ENCODE measurements at regions not wholly inside any gene's neighbourhood (a gene's known extent, or its start where the extent isn't known, plus 50 kb on each side); places are given as distances from the start of the nearest gene placed in this dataset.

DNA sequence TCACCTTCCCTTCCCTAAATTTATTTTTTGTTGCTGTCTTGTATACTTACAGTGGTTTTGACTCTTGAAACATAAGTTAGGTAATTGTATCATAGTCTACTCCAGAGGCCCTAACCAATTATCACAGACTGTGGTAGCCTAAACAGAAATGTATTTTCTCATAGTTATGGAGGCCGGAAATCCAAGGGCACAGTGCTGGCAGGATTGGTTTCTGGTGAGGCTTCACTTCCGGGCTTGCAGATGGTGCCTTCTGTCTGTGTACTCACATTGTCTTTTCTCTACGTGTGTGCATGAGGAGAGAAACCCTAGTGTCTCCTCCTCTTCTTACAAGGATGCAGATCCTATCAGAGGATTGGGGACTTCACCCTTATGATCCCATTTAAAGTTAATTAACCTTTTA, 290.2 kb upstream of the KCNMB2 start:
- POLR2A ChIA-PET: no interaction called here
- Mint-ChIP-seq H3K4me3 (no peak overlapping the region), H3K36me3 (ENCODE audit: low read depth) (no peaks in the 10 kb centered on the region), H3K27me3 (no peaks in the 10 kb centered on the region), H3K27ac (no peak overlapping the region), H3K9me3 (no peaks in the 10 kb centered on the region), H3K4me1 (no peaks in the 10 kb centered on the region)
- CTCF ChIA-PET: no interaction called here
- no peak for DNase-seq

DNA sequence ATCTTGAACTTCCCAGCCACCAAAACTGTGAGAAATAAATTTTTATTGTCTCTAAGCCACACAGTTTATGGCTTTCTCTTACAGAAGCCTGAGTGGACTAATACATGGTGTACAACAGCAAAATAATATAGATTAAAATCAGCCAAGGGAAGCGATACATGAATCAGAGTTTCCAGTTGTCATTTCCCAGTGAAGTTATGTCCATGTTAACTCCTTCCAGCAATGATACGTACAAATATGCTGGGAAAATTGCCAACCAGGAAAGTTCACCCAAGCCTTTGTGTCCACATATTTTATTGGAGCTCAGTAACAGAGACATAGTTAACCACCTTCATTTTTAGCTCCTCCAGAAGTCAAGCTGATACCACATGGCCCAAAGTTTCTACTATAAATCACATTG, 280.9 kb upstream of the KCNMB2 start:
- Mint-ChIP-seq H3K36me3 (ENCODE audit: low read depth) (no peaks in the 10 kb centered on the region), H3K27me3 (no peaks in the 10 kb centered on the region), H3K4me3 (no peak overlapping the region), H3K4me1 (no peaks in the 10 kb centered on the region), H3K27ac (no peak overlapping the region), H3K9me3 (no peaks in the 10 kb centered on the region)
- ChIA-PET CTCF (no interaction called here), POLR2A (no interaction called here)
- DNase-seq: no peak

DNA sequence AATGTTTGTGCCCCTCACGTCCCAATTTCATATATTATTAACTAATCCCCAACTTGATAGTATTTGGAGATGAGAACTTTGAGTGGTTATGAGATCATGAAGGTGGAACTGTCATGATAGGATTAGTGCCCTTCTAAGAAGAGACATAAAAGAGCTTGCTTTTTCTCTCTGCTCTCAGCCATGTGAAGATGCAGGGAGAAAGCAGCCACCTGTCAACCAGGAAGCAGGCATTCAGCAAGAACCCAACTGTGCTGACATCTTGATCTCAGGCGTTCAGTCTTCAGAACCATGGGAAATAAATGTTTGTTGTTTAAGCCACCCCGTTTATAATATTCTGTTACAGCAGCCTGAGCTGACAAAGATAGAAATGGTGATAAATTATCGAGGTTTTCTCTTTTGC, 278.7 kb upstream of the KCNMB2 start:
- no peaks in the 10 kb centered on the region for H3K36me3 Mint-ChIP-seq (ENCODE audit: low read depth)
- no peaks in the 10 kb centered on the region for H3K9me3 Mint-ChIP-seq
- CTCF ChIA-PET: no interaction called here
- POLR2A ChIA-PET: no interaction called here
- no peaks in the 10 kb centered on the region for H3K4me1 Mint-ChIP-seq
- DNase-seq: no peak
- H3K27ac Mint-ChIP-seq: no peak overlapping the region
- H3K27me3 Mint-ChIP-seq: no peaks in the 10 kb centered on the region
- H3K4me3 Mint-ChIP-seq: no peak overlapping the region

DNA sequence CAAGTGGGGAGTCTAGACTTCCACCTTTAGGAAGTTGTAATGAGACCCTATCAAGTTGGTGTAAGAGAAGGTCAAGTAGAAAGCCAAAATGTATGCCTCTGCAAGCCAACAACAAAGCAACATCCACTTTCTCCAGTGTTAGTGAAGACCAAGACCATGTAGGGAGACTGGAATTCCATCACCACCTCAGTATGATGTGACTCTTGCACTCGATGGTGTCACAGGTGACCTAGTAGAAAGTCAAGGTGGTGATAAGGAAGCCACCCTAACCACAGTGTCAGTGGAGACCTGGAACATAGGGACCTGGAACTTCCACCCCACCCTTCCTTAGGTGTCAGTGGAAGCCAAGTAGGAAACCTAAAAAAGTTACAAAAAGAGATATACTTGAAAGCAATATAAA, 278.1 kb upstream of the KCNMB2 start:
- Mint-ChIP-seq H3K4me1 (no peaks in the 10 kb centered on the region), H3K36me3 (ENCODE audit: low read depth) (no peaks in the 10 kb centered on the region), H3K4me3 (no peak overlapping the region), H3K27ac (no peak overlapping the region), H3K9me3 (no peaks in the 10 kb centered on the region), H3K27me3 (no peaks in the 10 kb centered on the region)
- ChIA-PET CTCF (no interaction called here), POLR2A (no interaction called here)
- no peak for DNase-seq

DNA sequence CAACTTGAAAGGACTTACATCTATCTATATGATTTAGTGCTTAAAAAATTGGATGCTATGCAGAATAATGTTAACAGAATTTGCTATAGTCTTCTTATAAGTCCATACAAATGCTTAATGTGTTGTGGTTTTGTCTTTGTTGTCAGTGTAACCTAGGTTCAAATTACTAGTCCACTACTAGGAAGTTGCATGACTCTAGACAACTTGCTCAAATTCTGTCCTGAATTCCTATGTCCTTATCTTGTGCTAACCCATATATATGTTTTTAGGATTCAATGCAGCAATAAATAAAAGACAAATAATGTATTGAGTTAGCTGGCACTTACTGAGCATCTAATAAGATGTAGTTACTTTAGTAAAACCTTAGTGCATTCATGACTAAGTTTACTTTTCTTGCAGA, 276.5 kb upstream of the KCNMB2 start:
- Mint-ChIP-seq H3K36me3 (ENCODE audit: low read depth) (no peaks in the 10 kb centered on the region), H3K27ac (no peak overlapping the region), H3K27me3 (no peaks in the 10 kb centered on the region), H3K4me3 (no peak overlapping the region), H3K4me1 (no peaks in the 10 kb centered on the region), H3K9me3 (no peaks in the 10 kb centered on the region)
- CTCF ChIA-PET: no interaction called here
- POLR2A ChIA-PET: no interaction called here
- no peak for DNase-seq

DNA sequence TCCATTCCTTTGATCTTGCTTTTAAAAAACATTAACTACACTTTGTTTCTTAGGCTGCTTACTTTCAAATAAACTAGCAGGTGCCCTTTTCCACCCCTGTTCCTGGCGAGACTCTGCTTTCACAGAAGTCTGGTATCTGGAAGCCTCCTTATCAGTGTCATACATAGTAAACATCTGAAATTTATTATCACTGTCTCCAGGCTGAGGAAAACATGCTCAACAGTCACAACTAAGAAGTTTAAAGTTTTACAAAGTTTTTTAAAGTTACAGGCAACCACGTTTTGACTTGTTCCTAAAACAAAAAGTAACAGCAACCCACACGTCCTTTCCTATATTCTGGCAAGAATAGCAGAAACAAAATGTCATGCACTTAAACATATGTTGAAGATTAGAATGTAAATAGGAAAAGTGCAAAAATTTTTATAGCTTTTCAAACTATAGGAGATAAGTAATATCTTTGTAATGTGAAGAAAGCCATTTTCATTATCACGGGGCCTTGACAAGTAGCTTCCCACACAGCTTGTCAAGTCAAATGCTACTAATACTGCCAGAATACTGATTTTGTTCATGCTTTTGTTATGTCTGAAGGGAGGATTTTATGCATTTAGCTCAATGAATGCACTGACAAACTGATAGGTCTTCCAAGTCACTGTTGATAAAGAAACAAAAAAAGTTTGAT, 275.2 kb upstream of the KCNMB2 start:
- POLR2A ChIA-PET: no interaction called here
- Mint-ChIP-seq H3K27ac (no peak overlapping the region), H3K4me1 (no peaks in the 10 kb centered on the region), H3K27me3 (no peaks in the 10 kb centered on the region), H3K9me3 (no peaks in the 10 kb centered on the region), H3K36me3 (ENCODE audit: low read depth) (no peaks in the 10 kb centered on the region), H3K4me3 (no peak overlapping the region)
- DNase-seq: no peak
- CTCF ChIA-PET: no interaction called here

DNA sequence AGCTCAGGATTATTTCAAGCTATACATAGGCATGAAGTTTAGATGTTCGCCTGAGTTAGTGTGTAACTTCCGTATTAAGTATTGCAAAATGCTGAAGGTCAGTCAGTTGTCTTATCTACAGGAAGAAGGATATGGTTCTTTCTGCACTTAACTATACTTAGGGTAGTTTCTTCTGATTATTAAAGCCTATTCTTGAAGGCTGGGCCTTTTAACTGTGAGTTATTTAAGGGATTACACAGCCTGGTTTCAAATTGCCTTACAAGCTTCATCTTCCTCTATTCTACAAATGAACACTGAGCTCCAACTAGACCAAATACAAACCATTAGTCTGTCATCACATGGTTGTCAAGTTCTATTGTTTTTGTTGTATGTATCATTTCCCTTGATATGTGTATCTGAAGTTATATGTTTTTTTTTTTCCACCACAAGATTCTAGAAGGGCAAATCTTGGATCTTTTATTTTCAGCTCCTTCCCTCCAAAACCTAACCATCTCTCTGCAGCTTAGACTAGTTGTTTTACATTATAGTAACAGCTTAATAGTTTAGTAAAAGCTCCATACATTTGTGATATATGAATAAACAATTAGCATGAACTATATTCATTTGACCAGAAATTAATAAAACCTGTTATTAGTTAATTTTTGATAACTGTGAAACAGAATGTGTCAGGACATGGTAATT, 272.9 kb upstream of the KCNMB2 start:
- Mint-ChIP-seq H3K4me3 (no peak overlapping the region), H3K27me3 (no peaks in the 10 kb centered on the region), H3K9me3 (no peaks in the 10 kb centered on the region), H3K36me3 (ENCODE audit: low read depth) (no peaks in the 10 kb centered on the region), H3K4me1 (no peaks in the 10 kb centered on the region), H3K27ac (no peak overlapping the region)
- no peak for DNase-seq
- ChIA-PET CTCF (no interaction called here), POLR2A (no interaction called here)

DNA sequence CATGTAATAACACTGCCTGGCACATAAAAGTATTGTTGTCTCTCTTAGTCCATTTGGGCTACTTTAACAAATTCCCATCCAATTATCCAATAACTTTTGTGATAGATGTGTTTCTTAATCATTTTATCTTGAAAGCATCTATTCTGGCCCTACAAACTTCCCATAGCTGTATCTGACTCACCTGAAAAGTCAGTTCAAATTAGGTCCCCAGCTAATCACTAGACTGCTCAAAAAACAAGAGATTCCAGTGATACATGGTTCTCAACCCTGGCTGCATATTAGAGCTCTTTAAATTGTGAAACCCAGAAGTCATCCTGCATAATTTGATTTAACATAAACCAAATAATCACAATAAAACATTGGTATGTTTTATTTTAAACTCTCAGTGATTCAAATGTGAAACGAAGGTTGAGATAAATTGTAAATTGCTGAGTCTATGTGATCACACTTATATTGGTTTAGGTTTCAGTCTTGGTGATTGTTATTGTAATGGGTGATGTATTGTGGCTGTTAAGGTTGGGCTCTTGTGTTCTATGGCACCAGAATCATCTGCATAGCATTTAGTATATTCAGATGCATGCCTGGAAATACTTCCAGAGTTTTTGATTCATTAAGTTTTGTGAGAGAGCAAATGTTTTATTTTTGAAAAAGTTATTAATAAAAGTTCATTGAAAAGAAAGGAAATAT, 268.9 kb upstream of the KCNMB2 start:
- H3K9me3 Mint-ChIP-seq: no peaks in the 10 kb centered on the region
- no peak overlapping the region for H3K27ac Mint-ChIP-seq
- CTCF ChIA-PET: no interaction called here
- H3K36me3 Mint-ChIP-seq (ENCODE audit: low read depth): no peaks in the 10 kb centered on the region
- no peak overlapping the region for H3K4me3 Mint-ChIP-seq
- POLR2A ChIA-PET: no interaction called here
- H3K4me1 Mint-ChIP-seq: no peaks in the 10 kb centered on the region
- no peaks in the 10 kb centered on the region for H3K27me3 Mint-ChIP-seq
- no peak for DNase-seq

DNA sequence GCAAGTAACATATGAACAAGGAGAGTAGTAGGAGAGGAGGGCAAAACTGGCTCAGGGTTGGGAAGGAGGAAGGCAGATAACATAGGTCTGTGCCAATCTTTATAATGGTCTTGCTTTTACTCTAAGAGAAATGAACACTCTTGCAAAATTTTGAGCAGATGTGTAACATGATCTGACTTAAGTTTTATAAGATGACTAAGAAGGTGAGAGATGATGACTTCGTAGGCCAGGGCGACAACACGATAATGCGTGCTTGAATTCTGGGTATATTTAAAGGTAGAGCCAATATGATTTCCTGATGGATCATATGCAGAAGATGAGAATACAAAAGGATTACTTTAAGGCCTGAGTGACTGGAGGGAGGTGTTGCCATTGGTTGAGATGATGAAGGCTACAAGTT, 265.4 kb upstream of the KCNMB2 start:
- Mint-ChIP-seq H3K27ac (no peak overlapping the region), H3K9me3 (no peaks in the 10 kb centered on the region), H3K4me1 (no peaks in the 10 kb centered on the region), H3K36me3 (ENCODE audit: low read depth) (no peaks in the 10 kb centered on the region), H3K27me3 (no peaks in the 10 kb centered on the region), H3K4me3 (no peak overlapping the region)
- ChIA-PET POLR2A (no interaction called here), CTCF (no interaction called here)
- DNase-seq: no peak

DNA sequence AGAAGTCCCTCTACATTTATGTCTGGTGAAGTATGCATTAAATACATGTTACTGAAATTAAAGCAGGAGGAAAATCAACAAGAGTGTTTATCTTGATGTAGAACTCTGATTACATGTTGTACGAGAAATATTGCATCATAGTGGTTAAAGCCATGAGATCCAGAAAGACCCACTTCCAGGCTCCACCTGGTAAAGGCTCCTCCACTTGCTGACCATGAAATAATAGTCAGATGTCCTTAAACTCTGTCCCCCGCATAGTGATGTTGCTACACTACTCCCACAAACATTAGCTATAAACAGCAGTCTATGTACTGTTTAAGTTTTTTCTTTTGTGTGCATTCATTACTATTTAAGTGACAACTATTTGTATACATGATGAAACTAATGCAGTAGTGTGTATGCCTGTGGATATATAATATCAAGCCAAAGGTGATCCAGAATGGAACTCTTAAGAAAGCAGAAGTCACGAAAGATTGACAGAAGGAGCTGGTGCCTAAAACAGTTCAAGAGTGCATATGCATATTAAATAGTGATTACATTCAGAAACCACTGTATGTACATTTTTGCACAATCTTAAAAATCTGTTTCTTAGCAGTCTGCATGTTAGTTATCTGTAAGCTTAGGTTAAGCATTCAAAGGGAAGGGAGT, 264.4 kb upstream of the KCNMB2 start:
- CTCF ChIA-PET: no interaction called here
- H3K4me3 Mint-ChIP-seq: no peak overlapping the region
- no peak for DNase-seq
- H3K9me3 Mint-ChIP-seq: no peaks in the 10 kb centered on the region
- POLR2A ChIA-PET: no interaction called here
- H3K27ac Mint-ChIP-seq: no peak overlapping the region
- no peaks in the 10 kb centered on the region for H3K4me1 Mint-ChIP-seq
- no peaks in the 10 kb centered on the region for H3K27me3 Mint-ChIP-seq
- no peaks in the 10 kb centered on the region for H3K36me3 Mint-ChIP-seq (ENCODE audit: low read depth)

DNA sequence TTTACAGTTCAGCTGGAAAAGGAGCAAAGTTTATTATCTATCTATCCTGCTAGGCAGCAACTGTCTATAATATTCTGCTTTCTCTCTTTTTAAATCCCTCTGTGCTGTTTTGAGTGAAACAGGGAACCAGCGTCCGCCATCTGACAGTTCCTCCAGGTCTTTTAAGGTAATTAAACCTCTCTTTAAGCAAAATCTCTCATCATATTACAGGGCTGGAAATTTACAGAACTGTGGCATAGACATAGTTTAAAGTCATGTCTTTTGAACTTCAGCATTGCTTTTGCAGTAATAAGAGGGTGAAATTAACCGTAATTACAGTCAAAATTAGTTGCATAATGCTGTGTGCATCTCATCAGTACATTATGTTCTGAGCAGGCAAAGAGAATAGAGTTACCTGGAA, 263.4 kb upstream of the KCNMB2 start:
- Mint-ChIP-seq H3K9me3 (peaks cover under 1% of the 10 kb centered on the region), H3K36me3 (ENCODE audit: low read depth) (no peaks in the 10 kb centered on the region), H3K4me3 (no peak overlapping the region), H3K27me3 (no peaks in the 10 kb centered on the region), H3K4me1 (no peaks in the 10 kb centered on the region), H3K27ac (no peak overlapping the region)
- DNase-seq: no peak
- CTCF ChIA-PET: no interaction called here
- POLR2A ChIA-PET: no interaction called here

DNA sequence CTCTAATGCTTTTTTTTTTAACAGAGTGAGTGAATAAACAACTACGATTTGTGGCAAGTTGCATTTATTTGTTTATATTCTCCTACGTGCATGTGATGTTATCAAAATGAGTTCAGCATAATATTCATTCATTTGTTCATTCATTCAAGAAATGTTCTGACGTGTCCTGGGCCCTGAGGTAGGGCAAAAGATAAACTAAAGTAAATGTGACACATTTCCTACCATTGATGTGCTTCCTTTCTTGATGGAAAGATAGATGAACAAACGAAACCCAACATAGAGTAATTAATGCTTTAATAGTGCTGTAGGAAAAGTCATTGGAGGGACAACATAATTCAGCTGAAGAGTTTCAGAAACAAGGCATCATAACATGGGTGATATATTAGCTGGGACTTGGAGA, 261.5 kb upstream of the KCNMB2 start:
- Mint-ChIP-seq H3K9me3 (peaks cover 11% of the 10 kb centered on the region), H3K4me1 (no peaks in the 10 kb centered on the region), H3K4me3 (no peak overlapping the region), H3K27ac (no peak overlapping the region), H3K36me3 (ENCODE audit: low read depth) (no peaks in the 10 kb centered on the region), H3K27me3 (no peaks in the 10 kb centered on the region)
- CTCF ChIA-PET: no interaction called here
- POLR2A ChIA-PET: no interaction called here
- no peak for DNase-seq

DNA sequence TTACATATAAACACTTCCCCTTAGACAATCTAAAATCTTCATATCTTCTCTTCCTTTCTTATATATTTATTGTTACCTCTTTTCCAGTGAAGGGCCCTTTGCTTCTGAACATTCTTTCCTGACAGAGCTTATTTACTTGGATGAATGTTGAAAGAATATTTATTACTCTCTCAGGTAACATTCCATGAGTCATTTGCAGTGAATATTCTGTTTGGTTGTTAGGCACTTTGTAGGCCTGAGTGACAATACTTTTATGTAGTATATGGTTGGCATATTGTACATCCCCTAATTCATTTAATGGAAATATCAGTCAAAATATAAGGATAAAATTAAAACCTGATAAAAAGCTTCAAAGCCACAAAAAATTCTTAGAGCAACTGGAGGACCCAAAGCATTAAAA, 260.9 kb upstream of the KCNMB2 start:
- no peak overlapping the region for H3K4me3 Mint-ChIP-seq
- no peaks in the 10 kb centered on the region for H3K27me3 Mint-ChIP-seq
- ChIA-PET POLR2A (no interaction called here), CTCF (no interaction called here)
- peaks cover 12% of the 10 kb centered on the region for H3K9me3 Mint-ChIP-seq
- H3K4me1 Mint-ChIP-seq: no peaks in the 10 kb centered on the region
- H3K27ac Mint-ChIP-seq: no peak overlapping the region
- no peaks in the 10 kb centered on the region for H3K36me3 Mint-ChIP-seq (ENCODE audit: low read depth)
- no peak for DNase-seq

DNA sequence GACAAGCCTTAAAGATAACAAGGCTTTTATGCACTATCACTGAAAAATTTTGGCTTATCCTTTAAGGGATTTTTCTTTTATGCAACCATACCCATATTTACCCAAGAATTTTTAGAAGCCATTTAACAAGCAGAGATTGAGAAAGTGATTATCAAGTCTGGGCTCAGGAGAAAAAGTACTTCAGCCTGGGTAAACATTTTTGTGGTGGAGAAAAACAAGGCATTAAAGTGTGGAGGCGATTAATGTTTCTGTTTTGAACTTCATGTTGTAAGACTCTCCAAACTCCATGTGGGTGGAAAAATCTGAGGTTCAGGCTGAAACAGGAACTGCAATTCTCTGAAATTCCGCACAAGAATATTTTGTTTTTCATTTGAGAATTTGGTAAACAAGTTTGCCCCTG, 260.4 kb upstream of the KCNMB2 start:
- H3K4me3 Mint-ChIP-seq: no peak overlapping the region
- no peak overlapping the region for H3K27ac Mint-ChIP-seq
- CTCF ChIA-PET: no interaction called here
- no peaks in the 10 kb centered on the region for H3K4me1 Mint-ChIP-seq
- DNase-seq: no peak
- H3K36me3 Mint-ChIP-seq (ENCODE audit: low read depth): no peaks in the 10 kb centered on the region
- H3K27me3 Mint-ChIP-seq: no peaks in the 10 kb centered on the region
- H3K9me3 Mint-ChIP-seq: peaks cover 12% of the 10 kb centered on the region
- POLR2A ChIA-PET: no interaction called here
